NCI-H146 treated with DMSO at 0.1 percent for 48 hours (cell line): ENCODE measurements at regions not wholly inside any gene's neighbourhood (a gene's known extent, or its start where the extent isn't known, plus 50 kb on each side); places are given as distances from the start of the nearest gene placed in this dataset.

ENCODE experiments used
- DNase-seq: peaks from one replicate; lab custom pipeline; 2025; ENCODE audit not compliant: unreplicated experiment; lab: John Stamatoyannopoulos, UW

- no peak for DNase-seq
These were observed 90.1 kb downstream of the ERCC5 start for GRCh38 chr13:102935896-102936321.

GRCh38 chr13:102933523-102933922 is 87.7 kb downstream of the ERCC5 start:
- no peak for DNase-seq

- DNase-seq: no peak
These were observed 87.3 kb downstream of the ERCC5 start for GRCh38 chr13:102933122-102933521.

- no peak for DNase-seq
These were observed 86.5 kb downstream of the ERCC5 start for GRCh38 chr13:102932331-102932730.

GRCh38 chr13:102930566-102930965 is 84.7 kb downstream of the ERCC5 start:
- DNase-seq: no peak

- DNase-seq: no peak
These were observed 83.3 kb downstream of the ERCC5 start for GRCh38 chr13:102928941-102929675.
